HEK293 (cell line): ENCODE measurements at regions not wholly inside any gene's neighbourhood (a gene's known extent, or its start where the extent isn't known, plus 50 kb on each side); places are given as distances from the start of the nearest gene placed in this dataset.
"Not testable (repeated sequence)": the region's sequence is repeated elsewhere in the genome, so short reads cannot be mapped to it uniquely, and the experiment has no call there.

Experiments used
- SP2 ChIP-seq: fragments of 450-650 bp; formaldehyde crosslinking; IDR thresholded peaks from 2 replicates; pipeline ENCODE4 v1.5.1; 2016; ENCODE audit warnings: missing biosample characterization, missing genetic modification characterization
- ZNF324 ChIP-seq: fragments of 450-650 bp; formaldehyde crosslinking; IDR thresholded peaks from 2 replicates; pipeline ENCODE4 v1.5.1; 2016; ENCODE audit warnings: missing biosample characterization, missing genetic modification characterization
- TF ChIP-seq, protein P1 (sequence below): sonication (generic); formaldehyde crosslinking; IDR thresholded peaks from 2 replicates; pipeline ENCODE4 v1.8.1; 2022; ENCODE audit warnings: mild to moderate bottlenecking, moderate library complexity, missing genetic modification reagents
- TF ChIP-seq, protein P2 (sequence below): fragments of 450-650 bp; formaldehyde crosslinking; IDR thresholded peaks from 2 replicates; pipeline ENCODE4 v1.5.1; 2016; ENCODE audit warnings: missing biosample characterization, missing genetic modification characterization
- TF ChIP-seq, protein P3 (sequence below): fragments of 450-650 bp; formaldehyde crosslinking; IDR thresholded peaks from 2 replicates; pipeline ENCODE4 v1.5.1; 2016; ENCODE audit warnings: missing biosample characterization, missing genetic modification characterization, low read depth

DNA sequence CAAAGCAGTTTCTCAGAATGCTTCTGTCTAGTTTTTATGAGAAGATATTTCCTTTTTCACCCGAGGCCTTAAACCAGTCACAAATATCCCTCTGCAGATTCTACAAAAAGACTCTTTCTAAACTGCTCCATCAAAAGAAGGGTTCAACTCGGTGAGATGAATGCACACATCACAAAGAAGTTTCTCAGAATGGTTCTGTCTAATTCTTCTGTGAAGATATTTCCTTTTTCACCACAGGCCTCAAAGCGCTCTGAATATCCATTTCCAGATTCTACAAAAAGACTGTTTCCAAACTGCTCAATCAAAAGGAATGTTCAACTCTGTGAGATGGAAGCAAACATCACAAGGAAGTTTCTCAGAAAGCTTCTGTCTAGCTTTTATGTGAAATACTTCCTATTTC is 1843.3 kb downstream of the UQCRFS1 start:
- TF ChIP-seq, protein P1, sequence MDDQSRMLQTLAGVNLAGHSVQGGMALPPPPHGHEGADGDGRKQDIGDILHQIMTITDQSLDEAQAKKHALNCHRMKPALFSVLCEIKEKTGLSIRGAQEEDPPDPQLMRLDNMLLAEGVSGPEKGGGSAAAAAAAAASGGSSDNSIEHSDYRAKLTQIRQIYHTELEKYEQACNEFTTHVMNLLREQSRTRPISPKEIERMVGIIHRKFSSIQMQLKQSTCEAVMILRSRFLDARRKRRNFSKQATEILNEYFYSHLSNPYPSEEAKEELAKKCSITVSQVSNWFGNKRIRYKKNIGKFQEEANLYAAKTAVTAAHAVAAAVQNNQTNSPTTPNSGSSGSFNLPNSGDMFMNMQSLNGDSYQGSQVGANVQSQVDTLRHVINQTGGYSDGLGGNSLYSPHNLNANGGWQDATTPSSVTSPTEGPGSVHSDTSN (CRISPR knock-in tag): not testable (repeated sequence)
- TF ChIP-seq ZNF324; SP2 (tag by site-specific recombination): not testable (repeated sequence)
- TF ChIP-seq, protein P2, sequence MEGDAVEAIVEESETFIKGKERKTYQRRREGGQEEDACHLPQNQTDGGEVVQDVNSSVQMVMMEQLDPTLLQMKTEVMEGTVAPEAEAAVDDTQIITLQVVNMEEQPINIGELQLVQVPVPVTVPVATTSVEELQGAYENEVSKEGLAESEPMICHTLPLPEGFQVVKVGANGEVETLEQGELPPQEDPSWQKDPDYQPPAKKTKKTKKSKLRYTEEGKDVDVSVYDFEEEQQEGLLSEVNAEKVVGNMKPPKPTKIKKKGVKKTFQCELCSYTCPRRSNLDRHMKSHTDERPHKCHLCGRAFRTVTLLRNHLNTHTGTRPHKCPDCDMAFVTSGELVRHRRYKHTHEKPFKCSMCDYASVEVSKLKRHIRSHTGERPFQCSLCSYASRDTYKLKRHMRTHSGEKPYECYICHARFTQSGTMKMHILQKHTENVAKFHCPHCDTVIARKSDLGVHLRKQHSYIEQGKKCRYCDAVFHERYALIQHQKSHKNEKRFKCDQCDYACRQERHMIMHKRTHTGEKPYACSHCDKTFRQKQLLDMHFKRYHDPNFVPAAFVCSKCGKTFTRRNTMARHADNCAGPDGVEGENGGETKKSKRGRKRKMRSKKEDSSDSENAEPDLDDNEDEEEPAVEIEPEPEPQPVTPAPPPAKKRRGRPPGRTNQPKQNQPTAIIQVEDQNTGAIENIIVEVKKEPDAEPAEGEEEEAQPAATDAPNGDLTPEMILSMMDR: not testable (repeated sequence)
- TF ChIP-seq, protein P3, sequence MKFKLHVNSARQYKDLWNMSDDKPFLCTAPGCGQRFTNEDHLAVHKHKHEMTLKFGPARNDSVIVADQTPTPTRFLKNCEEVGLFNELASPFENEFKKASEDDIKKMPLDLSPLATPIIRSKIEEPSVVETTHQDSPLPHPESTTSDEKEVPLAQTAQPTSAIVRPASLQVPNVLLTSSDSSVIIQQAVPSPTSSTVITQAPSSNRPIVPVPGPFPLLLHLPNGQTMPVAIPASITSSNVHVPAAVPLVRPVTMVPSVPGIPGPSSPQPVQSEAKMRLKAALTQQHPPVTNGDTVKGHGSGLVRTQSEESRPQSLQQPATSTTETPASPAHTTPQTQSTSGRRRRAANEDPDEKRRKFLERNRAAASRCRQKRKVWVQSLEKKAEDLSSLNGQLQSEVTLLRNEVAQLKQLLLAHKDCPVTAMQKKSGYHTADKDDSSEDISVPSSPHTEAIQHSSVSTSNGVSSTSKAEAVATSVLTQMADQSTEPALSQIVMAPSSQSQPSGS (tag by site-specific recombination): not testable (repeated sequence)
